Mesenchymal stem cell (in vitro differentiated cells and primary cell): ENCODE measurements at regions not wholly inside any gene's neighbourhood (a gene's known extent, or its start where the extent isn't known, plus 50 kb on each side); places are given as distances from the start of the nearest gene placed in this dataset.
"Not testable (repeated sequence)": the region's sequence is repeated elsewhere in the genome, so short reads cannot be mapped to it uniquely, and the experiment has no call there.

Experiments
- DNase-seq: peaks from one replicate; pipeline ENCODE4 v3.0.0-alpha.2; 2013
- H2AFZ ChIP-seq: one replicate; pipeline ENCODE4 v1.6.1; 2013; ENCODE audit warnings: low read depth, mild to moderate bottlenecking, control low read depth, inconsistent platforms, low read length, moderate library complexity
- H2AK5ac ChIP-seq: 2 replicates; pipeline ENCODE4 v1.6.1; 2013; ENCODE audit warnings: low read length, moderate library complexity, mild to moderate bottlenecking, inconsistent platforms; ENCODE audit not compliant: severe bottlenecking
- H2BK120ac ChIP-seq: one replicate; pipeline ENCODE4 v1.6.1; 2013; ENCODE audit warnings: low read depth, mild to moderate bottlenecking, inconsistent platforms, low read length, moderate library complexity
- H2BK12ac ChIP-seq, 2 experiments: one replicate each; pipeline ENCODE4 v1.6.1; 2013; ENCODE audit warnings: inconsistent platforms in 2 of 2, low read length in 2 of 2, mild to moderate bottlenecking in 2 of 2, moderate library complexity in 2 of 2, control low read depth in 1 of 2
- H2BK15ac ChIP-seq: one replicate; pipeline ENCODE4 v1.6.1; 2013; ENCODE audit warnings: mild to moderate bottlenecking, low read depth, inconsistent platforms; ENCODE audit not compliant: poor library complexity, severe bottlenecking
- H2BK5ac ChIP-seq: 2 replicates; pipeline ENCODE4 v1.6.1; 2013; ENCODE audit warnings: low read depth, mild to moderate bottlenecking, low read length, control low read depth, inconsistent platforms; ENCODE audit not compliant: poor library complexity, severe bottlenecking
- H3K14ac ChIP-seq, 2 experiments: one replicate each; pipeline ENCODE4 v1.6.1; 2013; ENCODE audit warnings: inconsistent platforms in 2 of 2, low read length in 2 of 2, control low read depth in 1 of 2, mild to moderate bottlenecking in 1 of 2, moderate library complexity in 1 of 2
- H3K18ac ChIP-seq, 2 experiments: one replicate each; pipeline ENCODE4 v1.6.1; 2013; ENCODE audit warnings: inconsistent platforms in 2 of 2, low read length in 2 of 2, control low read depth in 1 of 2, low read depth in 1 of 2, mild to moderate bottlenecking in 1 of 2
- H3K23ac ChIP-seq, 2 experiments: one replicate each; pipeline ENCODE4 v1.6.1; 2013; ENCODE audit warnings: inconsistent platforms in 2 of 2, low read length in 2 of 2, mild to moderate bottlenecking in 2 of 2, moderate library complexity in 2 of 2, control low read depth in 1 of 2
- H3K27ac ChIP-seq: 2 replicates; pipeline ENCODE4 v1.5.1; 2013; ENCODE audit warnings: mild to moderate bottlenecking, moderate library complexity, low read length, control low read depth, inconsistent platforms; ENCODE audit not compliant: poor library complexity, severe bottlenecking
- H3K27me3 ChIP-seq, 2 experiments: 2 replicates each; pipeline versions ENCODE4 v1.6.1 to v1.7.0; 2013; ENCODE audit warnings: low read length in 2 of 2, mild to moderate bottlenecking in 2 of 2, moderate library complexity in 2 of 2, control low read depth in 1 of 2, inconsistent platforms in 1 of 2; ENCODE audit not compliant: control insufficient read depth in 1 of 2, insufficient read depth in 1 of 2
- H3K36me3 ChIP-seq, 2 experiments: 2 replicates each; pipeline versions ENCODE4 v1.6.1 to v1.7.0; 2013; ENCODE audit warnings: low read length in 2 of 2, control low read depth in 1 of 2, inconsistent platforms in 1 of 2, low read depth in 1 of 2, mild to moderate bottlenecking in 1 of 2; ENCODE audit not compliant: insufficient read depth in 2 of 2, control insufficient read depth in 1 of 2
- H3K4ac ChIP-seq, 2 experiments: one replicate each; pipeline ENCODE4 v1.6.1; 2013; ENCODE audit warnings: inconsistent platforms in 2 of 2, low read length in 2 of 2, mild to moderate bottlenecking in 2 of 2, moderate library complexity in 2 of 2, control low read depth in 1 of 2, low read depth in 1 of 2
- H3K4me1 ChIP-seq: 2 replicates; pipeline ENCODE4 v1.6.1; 2013; ENCODE audit warnings: low read depth, low read length, control low read depth; ENCODE audit not compliant: control insufficient read depth, insufficient read depth
- H3K4me2 ChIP-seq: 2 replicates; pipeline ENCODE4 v1.6.1; 2013; ENCODE audit warnings: low read length, mild to moderate bottlenecking, inconsistent platforms; ENCODE audit not compliant: poor library complexity, severe bottlenecking
- H3K4me3 ChIP-seq, 2 experiments: 2 replicates each; pipeline versions ENCODE4 v1.5.1 to v1.7.0; 2013; ENCODE audit warnings: low read length in 2 of 2, mild to moderate bottlenecking in 2 of 2, control low read depth in 1 of 2, low read depth in 1 of 2; ENCODE audit not compliant: insufficient read depth in 1 of 2
- H3K79me1 ChIP-seq: replicated peaks from 2 replicates; pipeline ENCODE4 v1.6.1; 2013; ENCODE audit warnings: mild to moderate bottlenecking, control low read depth, low read length, inconsistent platforms; ENCODE audit not compliant: poor library complexity, severe bottlenecking
- H3K9ac ChIP-seq: 2 replicates; pipeline ENCODE4 v1.7.0; 2013; ENCODE audit warnings: mild to moderate bottlenecking, low read length, moderate library complexity
- H3K9me3 ChIP-seq: 2 replicates; pipeline ENCODE4 v1.7.0; 2013; ENCODE audit warnings: mild to moderate bottlenecking, low read length; ENCODE audit not compliant: control insufficient read depth
- H4K8ac ChIP-seq: one replicate; pipeline ENCODE4 v1.6.1; 2013; ENCODE audit warnings: inconsistent platforms, mild to moderate bottlenecking, low read length, moderate library complexity
- H4K91ac ChIP-seq: one replicate; pipeline ENCODE4 v1.6.1; 2013; ENCODE audit warnings: mild to moderate bottlenecking, low read length, inconsistent platforms
- WGBS: methylation state at CpG from one replicate; pipeline ENCODE4 v1.1.7; 2013; ENCODE audit warnings: mixed read lengths; 5-methylcytosine and 5-hydroxymethylcytosine counted together

- no peak overlapping the region for H3K4me2 ChIP-seq
- H3K27ac ChIP-seq: no peak overlapping the region
- no peak overlapping the region for H3K9ac ChIP-seq
- no peak overlapping the region for H3K18ac ChIP-seq
- H4K91ac ChIP-seq: no peak overlapping the region
- no peak overlapping the region for H3K4me3 ChIP-seq
- H3K23ac ChIP-seq: no peak overlapping the region
- H3K36me3 ChIP-seq: peaks cover 6 to 32% of the 10 kb centered on the region in 2 experiments
- no peaks in the 10 kb centered on the region for H3K9me3 ChIP-seq
- H3K4ac ChIP-seq: no peak overlapping the region
- no peak overlapping the region for H2BK120ac ChIP-seq
- H3K4me1 ChIP-seq: peaks cover 15% of the 10 kb centered on the region
- no peak overlapping the region for H2BK12ac ChIP-seq
- H3K14ac ChIP-seq: no peak overlapping the region
- H2AFZ ChIP-seq: no peak overlapping the region
- H2BK15ac ChIP-seq: no peak overlapping the region
- no peak overlapping the region for H2AK5ac ChIP-seq
- no peak for DNase-seq
- H2BK5ac ChIP-seq: no peak overlapping the region
- WGBS: 97% methylated on average over 23 of the region's 23 CpGs
- peaks cover 2% of the 10 kb centered on the region for H3K79me1 ChIP-seq
- H3K27me3 ChIP-seq: no peaks in the 10 kb centered on the region
- no peak overlapping the region for H4K8ac ChIP-seq
Observed at GRCh38 chr17:83008526-83008925, 70.9 kb upstream of the METRNL start.

DNA sequence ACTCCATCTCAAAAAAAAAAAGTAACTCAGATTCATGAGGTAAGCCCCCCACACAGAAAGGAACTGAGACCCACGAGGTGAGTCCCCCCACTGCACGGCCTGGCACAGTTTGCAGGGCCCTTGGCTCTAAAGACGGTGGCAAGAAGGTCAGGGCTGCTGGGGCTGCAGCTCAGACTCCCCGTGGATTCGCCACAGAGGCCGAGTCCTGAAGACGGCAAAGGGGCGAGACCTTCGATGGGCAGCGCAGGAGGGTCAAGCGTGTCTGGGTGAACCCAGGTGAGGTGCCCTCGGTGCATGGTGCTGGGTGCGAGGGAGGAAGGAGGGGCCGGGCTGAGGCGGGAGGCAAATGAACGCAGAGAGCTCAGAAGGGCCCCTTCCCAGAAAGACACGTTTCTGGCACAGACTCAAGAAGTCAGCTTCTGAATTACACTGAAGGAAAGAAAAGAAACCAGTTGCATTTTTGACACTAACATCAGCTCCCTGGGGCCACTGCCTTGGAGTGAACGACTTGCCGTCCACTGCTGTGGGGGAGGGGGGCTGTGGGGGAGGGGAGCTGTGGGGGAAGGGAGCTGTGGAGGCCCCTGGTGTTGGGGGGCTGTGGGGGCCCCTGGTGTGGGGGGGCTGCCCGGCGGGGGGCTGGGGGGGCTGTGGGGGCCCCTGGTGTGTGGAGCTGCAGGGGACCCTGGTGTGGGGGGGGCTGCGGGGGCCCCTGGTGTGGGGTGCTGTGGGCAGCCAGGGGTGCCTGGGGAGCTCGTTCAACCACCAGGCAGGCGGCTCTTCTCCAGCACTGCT, 69.8 kb upstream of the METRNL start:
- no peak overlapping the region for H4K91ac ChIP-seq
- H2BK120ac ChIP-seq: no peak overlapping the region
- peaks cover 2% of the 10 kb centered on the region for H3K79me1 ChIP-seq
- no peaks in the 10 kb centered on the region for H3K27me3 ChIP-seq
- H2BK5ac ChIP-seq: no peak overlapping the region
- H4K8ac ChIP-seq: no peak overlapping the region
- no peak overlapping the region for H2AK5ac ChIP-seq
- H3K14ac ChIP-seq: no peak overlapping the region
- H2AFZ ChIP-seq: no peak overlapping the region
- no peak overlapping the region for H2BK15ac ChIP-seq
- no peak overlapping the region for H3K4me2 ChIP-seq
- peaks cover 15% of the 10 kb centered on the region for H3K4me1 ChIP-seq
- no peak overlapping the region for H2BK12ac ChIP-seq
- 97% methylated on average over 16 of the region's 24 CpGs for WGBS
- no peak overlapping the region for H3K9ac ChIP-seq
- no peak overlapping the region for H3K18ac ChIP-seq
- H3K4me3 ChIP-seq: no peak overlapping the region
- H3K36me3 ChIP-seq: peaks cover 6 to 33% of the 10 kb centered on the region in 2 experiments
- DNase-seq: no peak
- H3K23ac ChIP-seq: no peak overlapping the region
- H3K4ac ChIP-seq: no peak overlapping the region
- H3K9me3 ChIP-seq: no peaks in the 10 kb centered on the region
- H3K27ac ChIP-seq: no peak overlapping the region

DNA sequence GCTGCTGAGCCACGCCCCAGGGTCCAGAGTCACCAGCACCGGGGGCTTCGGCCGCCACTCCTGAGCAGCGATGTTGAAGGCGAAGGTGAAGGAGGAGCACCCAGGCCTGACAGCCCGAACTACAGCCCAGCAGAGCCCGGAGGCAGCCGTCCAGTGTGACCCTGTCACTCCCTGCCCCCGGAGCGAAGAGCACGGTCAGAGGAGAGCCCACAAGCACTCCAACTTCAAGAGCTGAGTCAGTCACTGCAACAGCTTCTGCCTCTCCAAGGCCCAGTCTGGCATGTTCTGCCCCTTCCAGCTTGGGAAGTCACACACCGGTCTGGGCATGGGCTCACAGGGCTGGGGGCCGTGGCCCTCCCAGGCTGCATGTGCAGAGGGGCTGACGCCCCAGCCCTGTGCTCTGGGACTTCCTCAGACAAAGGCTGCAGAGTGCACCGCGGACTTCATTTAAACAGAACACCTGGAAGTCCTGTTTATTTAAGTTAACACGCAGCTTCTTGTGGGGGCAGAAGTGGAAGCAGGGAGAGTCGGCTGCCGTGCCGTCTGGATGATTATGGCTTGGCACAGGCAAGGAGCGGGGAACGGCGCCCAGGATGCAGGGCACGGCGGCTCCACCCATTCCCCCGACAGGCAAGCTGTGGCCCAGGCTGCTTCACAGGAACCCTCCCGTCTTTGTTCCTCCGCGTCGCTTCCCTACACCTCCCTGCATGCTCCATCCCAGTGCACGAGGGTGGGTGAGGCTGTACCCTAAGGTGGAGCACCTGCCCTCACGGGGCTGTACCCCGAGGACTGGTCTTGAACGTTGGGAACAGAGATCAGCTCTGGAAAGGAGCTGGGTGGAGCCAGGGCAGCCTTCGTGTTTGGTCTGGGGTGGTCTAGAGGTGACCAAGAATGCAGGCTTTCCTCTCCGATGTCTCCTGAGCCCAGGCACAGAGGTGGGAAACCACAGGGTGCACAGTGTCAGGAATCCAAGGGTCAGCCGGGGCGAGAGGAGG, 68.9 kb upstream of the METRNL start:
- Histone ChIP-seq H3K14ac (peak overlapping the region in 1 of 2 experiments; percentile 14), H3K9me3 (no peaks in the 10 kb centered on the region), H3K4ac (no peak overlapping the region), H3K4me1 (peaks cover 15% of the 10 kb centered on the region), H2BK12ac (no peak overlapping the region), H3K27me3 (no peaks in the 10 kb centered on the region), H2AK5ac (no peak overlapping the region), H3K79me1 (peaks cover 2% of the 10 kb centered on the region), H3K23ac (no peak overlapping the region), H3K4me2 (no peak overlapping the region), H3K4me3 (no peak overlapping the region), H3K36me3 (peaks cover 0 to 26% of the 10 kb centered on the region in 2 experiments), H3K27ac (no peak overlapping the region), H3K18ac (no peak overlapping the region), H2BK5ac (no peak overlapping the region), H2BK15ac (no peak overlapping the region), H4K8ac (no peak overlapping the region), H4K91ac (peak overlapping the region; percentile 22), H2BK120ac (no peak overlapping the region), H3K9ac (no peak overlapping the region), H2AFZ (no peak overlapping the region)
- WGBS: 82% methylated on average over 39 of the region's 39 CpGs
- peak; percentile 52 for DNase-seq

GRCh38 chr17:83011676-83012075, 67.7 kb upstream of the METRNL start:
- not testable (repeated sequence) for H3K9ac ChIP-seq, H2BK12ac ChIP-seq, H3K23ac ChIP-seq, H3K4me3 ChIP-seq, H3K4ac ChIP-seq, H4K8ac ChIP-seq, H3K4me2 ChIP-seq, H3K18ac ChIP-seq, H2AK5ac ChIP-seq, H3K9me3 ChIP-seq, H3K27me3 ChIP-seq, H3K14ac ChIP-seq, DNase-seq, H2BK15ac ChIP-seq, H2BK5ac ChIP-seq, H2AFZ ChIP-seq, H3K27ac ChIP-seq, H2BK120ac ChIP-seq, H4K91ac ChIP-seq, H3K79me1 ChIP-seq
- peaks cover 15% of the 10 kb centered on the region for H3K4me1 ChIP-seq
- peaks cover 0 to 22% of the 10 kb centered on the region in 2 experiments for H3K36me3 ChIP-seq
- WGBS: 95% methylated on average over 18 of the region's 19 CpGs
